Frontal cortex (tissue), 3 donors: ENCODE measurements at regions not wholly inside any gene's neighbourhood (a gene's known extent, or its start where the extent isn't known, plus 50 kb on each side); places are given as distances from the start of the nearest gene placed in this dataset.
"Not testable (repeated sequence)": the region's sequence is repeated elsewhere in the genome, so short reads cannot be mapped to it uniquely, and the experiment has no call there.

Experiments
- DNase-seq, 2 donors: peaks; one replicate each; pipeline ENCODE4 v3.0.0; 2012; ENCODE audit warnings: low spot score in 2 of 2
- FAIRE-seq: peaks from 2 replicates; lab custom pipeline; 2012; peaks lifted over from hg19 to GRCh38; lab: Jason Lieb, UNC
- donor health status: control.
- donor health status: control.
- donor health status: control.

- not testable (repeated sequence) for FAIRE-seq
These were observed 284.3 kb upstream of the EXOC2 start for GRCh38 chr6:977226-977625.

GRCh38 chr6:971981-972640, 279.2 kb upstream of the EXOC2 start:
- DNase-seq, result no peak
- no peak for FAIRE-seq

More at GRCh38 chr6:977226-977625, 284.3 kb upstream of the EXOC2 start:
- not testable (repeated sequence) for DNase-seq

- DNase-seq (no peak), FAIRE-seq (no peak)
These were observed 275.9 kb upstream of the EXOC2 start for GRCh38 chr6:968791-969190.

GRCh38 chr6:967701-968100, 274.8 kb upstream of the EXOC2 start:
- FAIRE-seq (no peak), DNase-seq (no peak)

GRCh38 chr6:965343-965742, 272.4 kb upstream of the EXOC2 start:
- DNase-seq, result no peak

GRCh38 chr6:963456-963855, 270.5 kb upstream of the EXOC2 start:
- DNase-seq (no peak), FAIRE-seq (no peak)

More at GRCh38 chr6:965343-965742, 272.4 kb upstream of the EXOC2 start:
- FAIRE-seq, result no peak

- DNase-seq, result no peak
- no peak for FAIRE-seq
These were observed 268.5 kb upstream of the EXOC2 start for GRCh38 chr6:961407-961960.

- DNase-seq, result no peak
- no peak for FAIRE-seq
These were observed 267.4 kb upstream of the EXOC2 start for GRCh38 chr6:960356-960755.

GRCh38 chr6:958488-958887, 265.5 kb upstream of the EXOC2 start:
- FAIRE-seq (no peak), DNase-seq (no peak)

GRCh38 chr6:951399-952181, 258.7 kb upstream of the EXOC2 start:
- DNase-seq, result no peak
- no peak for FAIRE-seq

GRCh38 chr6:947235-947934, 254.4 kb upstream of the EXOC2 start:
- DNase-seq (no peak), FAIRE-seq (no peak)

GRCh38 chr6:946546-946945, 253.6 kb upstream of the EXOC2 start:
- FAIRE-seq (no peak), DNase-seq (no peak)

- FAIRE-seq (no peak), DNase-seq (no peak)
These were observed 246.8 kb upstream of the EXOC2 start for GRCh38 chr6:939526-940252.

GRCh38 chr6:938916-939315, 246.0 kb upstream of the EXOC2 start:
- no peak for FAIRE-seq

GRCh38 chr6:938271-938905, 245.4 kb upstream of the EXOC2 start:
- DNase-seq (no peak), FAIRE-seq (no peak)

More at GRCh38 chr6:938916-939315, 246.0 kb upstream of the EXOC2 start:
- DNase-seq, result no peak

- DNase-seq, result no peak
These were observed 242.6 kb upstream of the EXOC2 start for GRCh38 chr6:935582-935981.

GRCh38 chr6:934686-935085, 241.7 kb upstream of the EXOC2 start:
- FAIRE-seq (no peak), DNase-seq (no peak)

More at GRCh38 chr6:935582-935981, 242.6 kb upstream of the EXOC2 start:
- FAIRE-seq, result no peak

GRCh38 chr6:931919-932318, 239.0 kb upstream of the EXOC2 start:
- FAIRE-seq, DNase-seq: not testable (repeated sequence)

- DNase-seq (no peak), FAIRE-seq (no peak)
These were observed 234.2 kb upstream of the EXOC2 start for GRCh38 chr6:927157-927556.
